ENCODE measurements at regions not wholly inside any gene's neighbourhood (a gene's known extent, or its start where the extent isn't known, plus 50 kb on each side); places are given as distances from the start of the nearest gene placed in this dataset.

GRCh38 chr9:91102269-91102668, 259.4 kb downstream of the AUH start:
- DNase-seq = no peak

- DNase-seq = no peak
These were observed 257.8 kb downstream of the AUH start for GRCh38 chr9:91103931-91104330.

- no peak for DNase-seq
These were observed 255.2 kb downstream of the AUH start for GRCh38 chr9:91106415-91107081.

DNA sequence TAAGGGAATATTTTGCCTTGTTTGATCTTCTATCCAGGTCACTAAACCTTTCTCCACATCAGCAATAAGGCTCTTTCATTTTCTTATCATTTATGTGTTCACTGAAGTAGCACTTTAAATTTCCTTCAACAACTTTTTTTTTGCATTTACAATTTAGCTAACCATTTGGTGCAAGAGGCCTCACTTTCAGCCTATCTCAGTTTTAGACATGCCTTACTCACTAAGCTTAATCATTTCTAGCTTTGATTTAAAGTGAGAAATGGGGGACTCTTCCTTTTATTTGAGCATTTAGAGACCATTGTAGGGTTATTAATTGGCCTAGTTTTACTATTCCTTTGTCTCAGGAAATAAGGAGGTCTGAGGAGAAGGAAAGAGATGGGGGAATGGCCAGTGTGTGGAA, 250.5 kb downstream of the AUH start:
- DNase-seq = no peak

DNA sequence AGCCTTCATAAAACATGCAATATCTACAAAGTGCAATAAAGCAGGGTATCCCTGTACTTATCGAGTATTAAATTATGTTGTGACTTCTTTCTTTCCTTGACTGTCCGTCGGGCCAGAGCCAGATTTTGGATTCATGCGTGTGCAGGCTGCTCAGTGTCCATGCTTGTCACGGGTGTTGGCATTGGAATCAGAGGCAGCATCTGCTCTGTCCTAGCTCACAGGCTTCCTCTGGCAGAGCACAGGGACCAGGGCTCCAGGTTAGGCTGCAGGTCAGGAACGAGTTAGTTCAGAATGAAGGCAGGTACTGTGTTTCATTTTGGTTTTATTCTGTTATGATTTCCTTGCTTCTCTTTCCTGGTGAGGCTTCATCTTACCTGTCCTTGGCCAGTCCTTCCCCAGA, 249.8 kb downstream of the AUH start:
- DNase-seq = no peak

DNA sequence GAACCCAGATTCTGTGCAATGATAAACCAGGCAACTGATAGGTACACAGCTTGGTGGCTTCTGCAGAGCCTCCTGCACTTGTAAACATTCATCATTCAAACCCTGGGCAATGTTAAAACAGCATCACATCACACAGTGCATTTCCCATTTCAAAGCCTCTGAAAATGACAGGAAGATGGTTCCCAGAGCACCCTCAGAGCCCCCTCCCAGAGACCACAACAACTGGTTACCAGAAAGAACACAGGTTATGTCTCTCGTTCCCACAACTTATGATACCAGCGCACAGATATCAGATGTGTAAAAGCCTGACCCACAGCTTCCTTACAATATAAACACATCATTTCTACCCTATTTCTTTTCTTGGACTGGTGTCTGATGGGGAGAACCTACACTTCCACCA, 248.7 kb downstream of the AUH start:
- DNase-seq = no peak

DNA sequence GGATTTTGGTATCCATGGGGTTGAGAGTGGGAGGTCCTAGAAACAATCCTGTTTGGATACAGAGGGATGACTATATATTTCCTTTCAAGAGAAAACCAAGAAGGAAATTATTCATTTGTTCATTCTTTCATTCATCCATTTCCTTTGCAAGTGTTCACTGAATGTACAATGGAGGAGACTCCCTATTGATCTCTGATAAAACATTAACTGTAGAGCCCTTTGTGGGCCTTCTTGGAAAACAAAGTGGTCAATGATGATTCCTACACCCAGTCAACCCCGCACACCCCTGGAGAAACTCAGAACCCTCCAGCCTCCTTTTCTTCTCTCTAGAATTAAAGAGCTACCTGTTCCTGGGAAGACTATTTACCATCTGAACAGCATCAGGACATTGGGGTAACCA, 247.3 kb downstream of the AUH start:
- DNase-seq = no peak

DNA sequence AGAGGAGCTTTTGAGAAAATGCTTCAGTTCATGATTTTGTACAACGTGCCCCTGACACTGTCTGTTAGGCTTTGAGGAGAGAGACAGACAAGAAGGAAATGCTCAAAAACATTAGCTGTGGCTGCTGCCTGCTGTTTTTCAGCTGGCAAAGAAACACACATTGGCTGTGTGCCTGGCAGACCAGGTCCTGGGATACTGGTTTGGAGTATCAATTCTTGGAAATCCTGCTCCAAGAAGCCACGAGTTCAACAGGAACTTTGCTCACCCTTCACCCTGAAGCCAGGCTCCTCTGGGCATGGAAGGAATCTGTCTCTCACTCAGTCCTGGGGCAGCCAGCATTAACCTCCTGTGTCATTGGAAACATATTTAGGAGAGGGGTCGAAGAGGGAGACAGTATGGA, 245.5 kb downstream of the AUH start:
- DNase-seq = no peak

DNA sequence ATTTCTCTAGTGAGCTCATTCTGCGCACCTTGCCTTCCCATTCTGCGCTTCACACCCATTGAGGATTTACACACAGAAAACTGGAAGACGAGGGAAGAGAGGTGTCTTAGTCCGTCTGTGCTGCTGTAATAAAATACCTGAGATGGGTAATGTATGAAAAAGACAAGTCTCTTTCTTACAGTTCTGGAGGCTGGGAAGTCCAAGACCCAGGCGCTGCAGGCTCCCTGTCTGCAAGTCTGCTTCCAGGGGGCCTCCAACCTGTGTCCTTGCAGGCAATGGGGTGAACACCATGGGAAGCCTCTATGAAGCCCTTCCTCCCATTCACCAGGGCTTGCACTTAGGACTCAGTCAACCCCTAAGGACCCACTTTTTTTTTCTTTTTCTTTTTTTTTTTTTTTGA, 245.0 kb downstream of the AUH start:
- DNase-seq = no peak

- no peak for DNase-seq
These were observed 244.2 kb downstream of the AUH start for GRCh38 chr9:91117474-91117891.

- DNase-seq = no peak
These were observed 243.6 kb downstream of the AUH start for GRCh38 chr9:91117959-91118703.

- no peak for DNase-seq
These were observed 243.1 kb downstream of the AUH start for GRCh38 chr9:91118704-91119025.

DNA sequence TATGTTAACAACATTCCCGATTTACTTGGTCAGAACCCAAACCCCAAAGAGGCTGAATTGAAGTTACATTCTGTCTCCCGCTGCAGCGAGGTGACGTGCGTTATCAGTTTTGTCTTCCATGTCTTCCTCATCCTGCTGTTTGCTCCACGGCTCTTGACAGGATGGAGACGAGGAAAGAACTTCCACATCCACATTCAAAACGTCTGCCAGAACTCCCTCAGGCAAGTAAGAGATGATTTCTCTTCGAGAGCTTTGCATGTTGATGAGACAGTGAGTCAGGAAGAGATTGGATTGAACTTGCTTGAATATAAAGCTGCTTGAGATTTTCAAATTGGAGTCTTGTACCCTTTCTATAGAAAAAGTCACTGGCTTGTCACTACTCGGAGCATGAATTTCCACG, 242.6 kb downstream of the AUH start:
- no peak for DNase-seq

- no peak for DNase-seq
These were observed 242.0 kb downstream of the AUH start for GRCh38 chr9:91119679-91120078.

GRCh38 chr9:91120200-91120599, 241.5 kb downstream of the AUH start:
- no peak for DNase-seq

- DNase-seq = no peak
These were observed 239.0 kb downstream of the AUH start for GRCh38 chr9:91122755-91123154.

GRCh38 chr9:91126761-91127445, 234.8 kb downstream of the AUH start:
- DNase-seq = no peak

DNA sequence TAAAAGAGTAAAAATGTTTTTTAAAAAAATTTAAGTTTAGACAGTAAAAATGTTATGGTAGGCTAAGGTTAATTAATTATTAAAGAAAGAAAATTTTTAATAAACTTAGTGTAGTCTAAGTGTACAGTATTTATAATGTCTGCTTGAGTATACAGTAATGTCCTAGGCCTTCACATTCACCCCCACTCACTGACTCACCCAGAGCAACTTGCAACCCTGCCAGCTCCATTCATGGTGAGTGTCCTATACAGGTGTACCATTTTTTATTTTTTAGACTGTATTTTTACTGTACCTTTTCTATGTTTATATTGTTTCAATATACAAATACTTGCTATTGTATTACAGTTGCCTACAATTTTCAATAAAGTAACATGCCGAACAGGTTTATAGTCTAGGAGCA, 234.1 kb downstream of the AUH start:
- no peak for DNase-seq

- DNase-seq = no peak
These were observed 230.9 kb downstream of the AUH start for GRCh38 chr9:91130796-91131318.

- peak; percentile 52 for DNase-seq
These were observed 230.3 kb downstream of the AUH start for GRCh38 chr9:91131433-91131839.

GRCh38 chr9:91132576-91133073, 229.1 kb downstream of the AUH start:
- DNase-seq = no peak

GRCh38 chr9:91134608-91135007, 227.1 kb downstream of the AUH start:
- no peak for DNase-seq

DNA sequence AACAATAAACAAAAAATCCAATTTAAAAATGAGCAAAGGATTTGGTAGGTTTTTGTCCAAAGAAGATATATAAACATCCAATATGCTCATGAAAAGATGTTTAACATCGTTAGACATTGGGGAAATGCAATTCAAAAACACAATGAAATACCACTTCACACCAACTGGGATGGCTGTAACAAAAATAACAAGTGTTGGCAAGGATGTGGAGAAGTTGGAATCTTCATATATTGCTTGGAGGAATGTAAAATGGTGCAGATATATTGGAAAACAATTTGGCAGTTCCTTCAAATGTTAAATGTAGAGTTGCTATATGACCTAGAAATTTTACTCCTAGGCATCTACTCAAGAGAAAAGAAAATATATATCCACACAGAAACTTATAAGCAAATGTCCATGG, 224.3 kb downstream of the AUH start:
- DNase-seq = no peak

- DNase-seq = no peak
These were observed 223.0 kb downstream of the AUH start for GRCh38 chr9:91138760-91139159.
